ENCODE measurements at regions not wholly inside any gene's neighbourhood (a gene's known extent, or its start where the extent isn't known, plus 50 kb on each side); places are given as distances from the start of the nearest gene placed in this dataset.

- TF ChIP-seq CTCF (IDR thresholded peaks at IDR 0.05): no peak
- TF ChIP-seq POLR2A (IDR thresholded peaks at IDR 0.05): no peak
These were observed 210.0 kb upstream of the OBI1 start for GRCh38 chr13:78868991-78869390.
